Activated gamma-delta T cell (primary cell): ENCODE measurements at regions not wholly inside any gene's neighbourhood (a gene's known extent, or its start where the extent isn't known, plus 50 kb on each side); places are given as distances from the start of the nearest gene placed in this dataset.

ENCODE experiments used
- DNase-seq: peaks from one replicate; lab custom pipeline; 2025; lab: John Stamatoyannopoulos, UW

- DNase-seq = no peak
These were observed 80.4 kb upstream of the DIO3 start for GRCh38 chr14:101480747-101481530.

- DNase-seq = no peak
These were observed 79.7 kb upstream of the DIO3 start for GRCh38 chr14:101481557-101481956.

- no peak for DNase-seq
These were observed 79.2 kb upstream of the DIO3 start for GRCh38 chr14:101482066-101482465.

- no peak for DNase-seq
These were observed 77.5 kb upstream of the DIO3 start for GRCh38 chr14:101483829-101484228.

GRCh38 chr14:101489092-101489760 is 72.1 kb upstream of the DIO3 start:
- no peak for DNase-seq

- DNase-seq = no peak
These were observed 70.5 kb upstream of the DIO3 start for GRCh38 chr14:101490771-101491170.

GRCh38 chr14:101491841-101492240 is 69.5 kb upstream of the DIO3 start:
- DNase-seq = no peak

- DNase-seq = no peak
These were observed 68.6 kb upstream of the DIO3 start for GRCh38 chr14:101492716-101493115.

- DNase-seq = no peak
These were observed 66.5 kb upstream of the DIO3 start for GRCh38 chr14:101494826-101495225.

- DNase-seq = no peak
These were observed 66.0 kb upstream of the DIO3 start for GRCh38 chr14:101495284-101495683.

GRCh38 chr14:101495827-101496775 is 65.2 kb upstream of the DIO3 start:
- no peak for DNase-seq

- no peak for DNase-seq
These were observed 64.3 kb upstream of the DIO3 start for GRCh38 chr14:101496776-101497683.

- no peak for DNase-seq
These were observed 63.4 kb upstream of the DIO3 start for GRCh38 chr14:101497684-101498525.

- DNase-seq = no peak
These were observed 62.8 kb upstream of the DIO3 start for GRCh38 chr14:101498526-101498860.

GRCh38 chr14:101499080-101499479 is 62.2 kb upstream of the DIO3 start:
- no peak for DNase-seq

GRCh38 chr14:101499513-101499912 is 61.8 kb upstream of the DIO3 start:
- DNase-seq = no peak

- DNase-seq = no peak
These were observed 61.2 kb upstream of the DIO3 start for GRCh38 chr14:101500061-101500460.

- DNase-seq = no peak
These were observed 60.6 kb upstream of the DIO3 start for GRCh38 chr14:101500681-101501080.

GRCh38 chr14:101501341-101501740 is 60.0 kb upstream of the DIO3 start:
- DNase-seq = no peak

- DNase-seq = no peak
These were observed 59.3 kb upstream of the DIO3 start for GRCh38 chr14:101501858-101502615.
